GM20000 (cell line): ENCODE measurements at regions not wholly inside any gene's neighbourhood (a gene's known extent, or its start where the extent isn't known, plus 50 kb on each side); places are given as distances from the start of the nearest gene placed in this dataset.

Experiments used
- DNase-seq: peaks from one replicate; pipeline ENCODE4 v3.0.0; 2012; ENCODE audit warnings: low spot score
- TF ChIP-seq, protein P1 (sequence below): IDR thresholded peaks from 2 replicates; pipeline ENCODE4 v1.5.1; 2012; ENCODE audit warnings: mild to moderate bottlenecking, control low read depth; ENCODE audit errors: extremely low read depth, missing control alignments

DNA sequence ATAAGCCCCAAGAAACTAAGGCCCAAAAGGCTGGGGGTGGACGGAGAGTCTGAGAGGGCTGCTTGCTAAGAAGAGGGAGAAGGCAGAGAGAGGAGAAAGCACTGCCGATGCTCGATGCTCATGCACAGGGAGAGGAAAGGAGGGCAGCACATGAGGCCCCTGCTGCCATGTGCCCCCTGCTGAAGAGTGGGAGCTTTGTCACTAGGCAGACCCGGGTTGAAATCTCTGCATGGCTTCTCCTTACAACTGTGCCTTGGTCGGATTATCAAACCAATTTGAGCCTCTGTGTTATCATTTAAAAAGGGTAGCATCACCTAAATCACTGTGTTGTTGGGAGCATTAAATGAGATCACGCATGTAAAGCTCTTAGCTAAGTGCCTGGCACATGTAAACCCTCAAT, 330.5 kb downstream of the NXPE2 start:
- DNase-seq: no peak
- TF ChIP-seq, protein P1, sequence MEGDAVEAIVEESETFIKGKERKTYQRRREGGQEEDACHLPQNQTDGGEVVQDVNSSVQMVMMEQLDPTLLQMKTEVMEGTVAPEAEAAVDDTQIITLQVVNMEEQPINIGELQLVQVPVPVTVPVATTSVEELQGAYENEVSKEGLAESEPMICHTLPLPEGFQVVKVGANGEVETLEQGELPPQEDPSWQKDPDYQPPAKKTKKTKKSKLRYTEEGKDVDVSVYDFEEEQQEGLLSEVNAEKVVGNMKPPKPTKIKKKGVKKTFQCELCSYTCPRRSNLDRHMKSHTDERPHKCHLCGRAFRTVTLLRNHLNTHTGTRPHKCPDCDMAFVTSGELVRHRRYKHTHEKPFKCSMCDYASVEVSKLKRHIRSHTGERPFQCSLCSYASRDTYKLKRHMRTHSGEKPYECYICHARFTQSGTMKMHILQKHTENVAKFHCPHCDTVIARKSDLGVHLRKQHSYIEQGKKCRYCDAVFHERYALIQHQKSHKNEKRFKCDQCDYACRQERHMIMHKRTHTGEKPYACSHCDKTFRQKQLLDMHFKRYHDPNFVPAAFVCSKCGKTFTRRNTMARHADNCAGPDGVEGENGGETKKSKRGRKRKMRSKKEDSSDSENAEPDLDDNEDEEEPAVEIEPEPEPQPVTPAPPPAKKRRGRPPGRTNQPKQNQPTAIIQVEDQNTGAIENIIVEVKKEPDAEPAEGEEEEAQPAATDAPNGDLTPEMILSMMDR: no peak

DNA sequence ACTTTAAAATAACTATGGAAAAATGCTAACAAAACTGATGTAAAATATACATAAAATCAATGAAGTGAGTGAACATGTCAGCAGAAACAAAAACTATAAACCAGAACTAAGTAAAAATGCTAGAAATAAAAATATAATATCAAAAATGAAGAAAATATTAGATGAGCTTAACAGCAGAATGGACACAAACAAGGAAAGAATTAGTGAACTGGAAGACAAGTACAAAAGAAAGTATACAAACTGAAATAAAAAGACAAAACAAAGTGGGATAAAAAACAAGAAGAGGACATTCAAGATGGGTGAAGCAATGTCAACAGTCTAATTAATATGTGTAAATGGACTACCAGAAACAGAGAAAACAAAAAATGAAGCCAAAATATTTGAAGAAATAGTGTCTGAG, 339.2 kb downstream of the NXPE2 start:
- TF ChIP-seq, protein P1: no peak
- DNase-seq: no peak

DNA sequence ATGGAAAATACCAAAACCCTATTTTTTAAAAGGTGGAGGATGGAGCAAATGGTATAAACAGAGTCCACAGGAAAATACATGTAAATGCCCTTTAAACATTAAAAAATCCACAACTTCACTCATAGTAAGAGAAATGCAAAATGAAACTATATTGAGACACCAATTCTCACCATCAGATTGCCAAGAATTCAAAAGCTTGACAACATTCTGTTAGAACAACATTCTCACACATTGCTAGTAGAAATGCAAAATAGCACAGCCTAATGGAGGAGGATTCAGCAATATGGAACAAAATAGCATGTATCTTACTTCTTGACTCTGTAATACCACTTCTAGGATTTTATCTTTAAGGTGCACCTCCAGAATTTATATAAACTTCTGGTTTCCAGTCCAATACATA, 351.8 kb downstream of the NXPE2 start:
- TF ChIP-seq, protein P1: no peak
- DNase-seq: no peak

DNA sequence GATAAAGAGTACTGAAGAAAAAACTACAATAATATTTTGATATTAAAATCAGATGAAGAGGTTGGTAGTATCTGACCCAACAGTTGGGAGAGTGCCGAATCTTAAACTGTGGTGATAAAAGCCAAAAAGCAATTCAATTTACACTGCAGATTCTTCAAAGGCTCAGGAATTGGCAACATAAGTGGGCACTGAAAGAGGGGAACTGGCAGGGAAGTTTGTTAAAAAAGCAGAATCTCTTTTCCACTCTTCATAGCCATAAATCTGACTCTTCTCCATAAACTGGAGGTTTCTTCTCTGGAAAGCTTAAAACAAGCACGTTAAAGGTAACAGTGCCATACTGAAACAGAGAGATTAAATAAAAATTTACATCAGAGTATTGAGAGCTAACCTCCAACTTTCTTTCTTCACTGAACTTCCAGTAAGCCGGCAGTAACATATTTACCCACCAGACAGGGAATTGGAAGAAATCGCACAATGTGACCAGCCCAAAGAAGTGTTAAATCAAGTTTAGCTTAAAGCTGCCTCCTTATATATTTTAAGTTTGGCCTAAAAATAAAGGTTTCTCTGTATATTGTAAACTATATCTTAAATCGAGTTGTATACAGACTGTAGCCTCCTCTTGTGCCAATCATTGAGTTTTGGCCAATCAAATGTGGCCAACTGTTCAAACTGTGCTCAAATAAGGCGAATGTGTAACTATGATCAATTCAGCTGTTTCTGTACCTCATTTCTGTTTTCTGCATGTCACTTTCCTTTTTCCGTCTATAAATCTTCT, 358.3 kb downstream of the NXPE2 start:
- TF ChIP-seq, protein P1: no peak
- DNase-seq: no peak

DNA sequence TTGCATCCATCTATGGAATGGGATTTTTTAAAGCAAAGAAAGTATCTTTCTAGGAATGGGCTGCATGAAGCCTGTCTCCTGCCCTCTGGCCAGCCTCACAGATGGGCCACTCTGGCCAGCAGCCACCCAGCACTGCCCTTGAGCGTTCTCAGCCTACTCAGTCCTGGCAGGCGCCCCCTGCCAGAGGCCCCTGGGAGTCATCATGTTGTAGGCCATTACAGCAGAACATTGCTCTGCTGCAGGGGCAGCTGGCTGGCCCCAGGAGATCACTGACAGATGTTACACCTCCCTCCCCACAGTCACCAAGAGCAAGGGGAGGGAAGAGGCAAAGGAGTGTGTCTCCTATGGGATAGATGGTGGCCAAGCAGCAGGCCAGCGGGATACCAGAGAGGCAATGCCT, 363.7 kb downstream of the NXPE2 start:
- DNase-seq: no peak

DNA sequence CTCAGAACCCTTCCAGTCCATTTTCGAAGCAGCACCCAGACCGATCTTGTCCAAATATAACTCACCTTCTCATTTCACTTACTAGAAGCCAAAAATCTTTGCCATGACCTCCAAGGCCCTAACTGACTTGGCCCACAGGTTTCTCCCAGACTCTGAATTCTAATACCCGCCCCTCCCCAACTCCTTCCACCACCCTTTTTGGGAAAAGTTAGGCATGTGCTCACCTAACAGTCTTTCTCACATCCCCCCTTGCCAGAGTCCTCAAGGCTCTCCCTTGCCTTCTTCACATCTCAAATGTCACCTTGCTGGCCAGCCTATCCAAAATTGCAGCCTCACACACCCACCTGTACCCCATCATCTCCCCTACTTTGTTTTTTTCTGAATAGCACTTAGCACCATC, 369.3 kb downstream of the NXPE2 start:
- TF ChIP-seq, protein P1: no peak

More for the DNA sequence above, 363.7 kb downstream of the NXPE2 start:
- TF ChIP-seq, protein P1: no peak

DNA sequence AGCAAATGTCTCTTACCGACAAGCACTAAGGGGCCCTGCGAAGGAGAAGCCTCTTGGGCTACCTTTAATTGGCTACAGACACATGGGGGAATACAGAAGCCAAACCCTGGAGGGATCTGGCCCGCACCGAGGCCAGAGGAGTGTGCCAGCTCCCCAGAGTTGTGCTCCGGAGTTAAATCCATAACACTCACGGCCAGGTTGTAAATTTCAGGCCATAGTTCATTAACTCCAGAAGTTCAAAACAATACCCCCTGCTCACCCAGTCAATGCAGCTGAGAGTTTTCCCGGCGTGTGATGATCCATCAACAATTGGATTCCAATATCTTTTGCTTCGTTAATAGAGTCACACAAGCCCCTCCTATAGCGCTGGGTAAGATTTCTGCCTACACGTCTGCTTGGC, 371.5 kb downstream of the NXPE2 start:
- TF ChIP-seq, protein P1: no peak
- no peak for DNase-seq

More for the DNA sequence above, 369.3 kb downstream of the NXPE2 start:
- DNase-seq: no peak
